ENCODE measurements at regions not wholly inside any gene's neighbourhood (a gene's known extent, or its start where the extent isn't known, plus 50 kb on each side); places are given as distances from the start of the nearest gene placed in this dataset.

- H3K4me1 ChIP-seq (ENCODE audit: control insufficient read depth, insufficient read depth, low read length): no peaks in the 10 kb centered on the region
- no peak overlapping the region for H3K27ac ChIP-seq (ENCODE audit: low read length)
- POLR2A ChIA-PET: no interaction called here
- CTCF ChIA-PET: no interaction called here
- no peak overlapping the region for H3K4me3 ChIP-seq (ENCODE audit: low read depth in 2 of 2, low read length in 2 of 2)
- H3K27me3 ChIP-seq (ENCODE audit: control insufficient read depth, insufficient read depth, low read length): no peaks in the 10 kb centered on the region
- in situ Hi-C loops (cut with HindIII; ENCODE audit: low pct_unique_long_range_greater_than_20kb, low sequenced_read_pairs): no loop called here
- DNase-seq (ENCODE audit: low read depth, low spot score) (no peak), ATAC-seq (no peak)
- intact Hi-C loops (cut with micrococcal nuclease; ENCODE audit: unreplicated experiment): no loop called here
- no TSS peak for BruUV-seq (replicated peaks)
- no peaks in the 10 kb centered on the region for H3K36me3 ChIP-seq (ENCODE audit: control insufficient read depth, insufficient read depth, low read length)
- TF ChIP-seq REST (IDR thresholded peaks at IDR 0.05; ENCODE audit: insufficient read depth in 1 of 2, low read depth in 2 of 2, low read length in 1 of 2): no peak
- TF ChIP-seq, protein P1, sequence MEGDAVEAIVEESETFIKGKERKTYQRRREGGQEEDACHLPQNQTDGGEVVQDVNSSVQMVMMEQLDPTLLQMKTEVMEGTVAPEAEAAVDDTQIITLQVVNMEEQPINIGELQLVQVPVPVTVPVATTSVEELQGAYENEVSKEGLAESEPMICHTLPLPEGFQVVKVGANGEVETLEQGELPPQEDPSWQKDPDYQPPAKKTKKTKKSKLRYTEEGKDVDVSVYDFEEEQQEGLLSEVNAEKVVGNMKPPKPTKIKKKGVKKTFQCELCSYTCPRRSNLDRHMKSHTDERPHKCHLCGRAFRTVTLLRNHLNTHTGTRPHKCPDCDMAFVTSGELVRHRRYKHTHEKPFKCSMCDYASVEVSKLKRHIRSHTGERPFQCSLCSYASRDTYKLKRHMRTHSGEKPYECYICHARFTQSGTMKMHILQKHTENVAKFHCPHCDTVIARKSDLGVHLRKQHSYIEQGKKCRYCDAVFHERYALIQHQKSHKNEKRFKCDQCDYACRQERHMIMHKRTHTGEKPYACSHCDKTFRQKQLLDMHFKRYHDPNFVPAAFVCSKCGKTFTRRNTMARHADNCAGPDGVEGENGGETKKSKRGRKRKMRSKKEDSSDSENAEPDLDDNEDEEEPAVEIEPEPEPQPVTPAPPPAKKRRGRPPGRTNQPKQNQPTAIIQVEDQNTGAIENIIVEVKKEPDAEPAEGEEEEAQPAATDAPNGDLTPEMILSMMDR (IDR thresholded peaks at IDR 0.05): no peak
- TF ChIP-seq SIN3A (IDR thresholded peaks at IDR 0.05; ENCODE audit: borderline replicate concordance, insufficient read depth, low read depth, low read length): no peak
- no peak for TF ChIP-seq TCF7L2 (IDR thresholded peaks at IDR 0.05; ENCODE audit: low read depth, low read length)
- no peak for TF ChIP-seq POLR2AphosphoS5 (IDR thresholded peaks at IDR 0.05; ENCODE audit: low read depth, low read length)
- no peaks in the 10 kb centered on the region for H3K9me3 ChIP-seq (ENCODE audit: control insufficient read depth, insufficient read depth, low read depth, low read length)
Measured at GRCh38 chr2:185318271-185318724, 420.3 kb upstream of the FSIP2 start.

GRCh38 chr2:185335879-185336278 is 402.7 kb upstream of the FSIP2 start:
- BruUV-seq (replicated peaks): no TSS peak
- H3K9me3 ChIP-seq (ENCODE audit: control insufficient read depth, insufficient read depth, low read depth, low read length): no peaks in the 10 kb centered on the region
- no peak overlapping the region for H3K4me3 ChIP-seq (ENCODE audit: low read depth in 2 of 2, low read length in 2 of 2)
- ChIA-PET POLR2A (no interaction called here), CTCF (no interaction called here)
- intact Hi-C loops (cut with micrococcal nuclease; ENCODE audit: unreplicated experiment): no loop called here
- in situ Hi-C loops (cut with HindIII; ENCODE audit: low pct_unique_long_range_greater_than_20kb, low sequenced_read_pairs): no loop called here
- H3K27ac ChIP-seq (ENCODE audit: low read length): no peak overlapping the region
- ATAC-seq (no peak), DNase-seq (ENCODE audit: low read depth, low spot score) (no peak)
- no peaks in the 10 kb centered on the region for H3K27me3 ChIP-seq (ENCODE audit: control insufficient read depth, insufficient read depth, low read length)
- no peaks in the 10 kb centered on the region for H3K4me1 ChIP-seq (ENCODE audit: control insufficient read depth, insufficient read depth, low read length)
- no peaks in the 10 kb centered on the region for H3K36me3 ChIP-seq (ENCODE audit: control insufficient read depth, insufficient read depth, low read length)
- no peak for TF ChIP-seq SIN3A (IDR thresholded peaks at IDR 0.05; ENCODE audit: borderline replicate concordance, insufficient read depth, low read depth, low read length)
- TF ChIP-seq, protein P1 (IDR thresholded peaks at IDR 0.05): no peak
- no peak for TF ChIP-seq POLR2AphosphoS5 (IDR thresholded peaks at IDR 0.05; ENCODE audit: low read depth, low read length)
- TF ChIP-seq TCF7L2 (IDR thresholded peaks at IDR 0.05; ENCODE audit: low read depth, low read length): no peak
- no peak for TF ChIP-seq REST (IDR thresholded peaks at IDR 0.05; ENCODE audit: insufficient read depth in 1 of 2, low read depth in 2 of 2, low read length in 1 of 2)

Measured in Panc1 (cell line).